Left forelimb (tissue), 1 donor: ENCODE measurements at regions not wholly inside any gene's neighbourhood (a gene's known extent, or its start where the extent isn't known, plus 50 kb on each side); places are given as distances from the start of the nearest gene placed in this dataset.
A peak's percentile ranks its signal among the peaks of the same experiment; 100 is the strongest.
"Not testable (repeated sequence)": the region's sequence is repeated elsewhere in the genome, so short reads cannot be mapped to it uniquely, and the experiment has no call there.

Experiments used
- DNase-seq: peaks from one replicate; pipeline ENCODE4 v3.0.0-alpha.2; 2018; ENCODE audit warnings: low spot score

DNA sequence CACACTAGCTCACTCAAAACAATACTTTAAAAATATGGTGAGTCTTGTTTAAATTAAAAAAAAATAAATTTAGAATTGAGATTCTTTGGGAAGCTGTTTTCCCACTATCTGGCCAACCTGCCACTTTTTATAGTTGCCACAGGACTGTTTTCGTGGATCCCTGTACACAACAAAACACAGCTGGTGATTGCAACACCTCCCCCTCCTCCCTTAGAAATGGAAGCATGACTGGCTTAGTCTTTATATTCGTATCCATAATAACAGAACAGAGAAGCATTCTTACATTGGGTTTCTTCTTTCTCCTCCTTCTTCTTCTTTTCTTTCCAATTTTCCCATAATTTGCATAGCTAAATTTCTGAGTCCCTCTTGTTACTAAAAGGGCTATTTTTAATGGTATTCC is 79.5 kb upstream of the GJB6 start:
- DNase-seq, result no peak

GRCh38 chr13:20311022-20311421 is 78.9 kb upstream of the GJB6 start:
- no peak for DNase-seq

DNA sequence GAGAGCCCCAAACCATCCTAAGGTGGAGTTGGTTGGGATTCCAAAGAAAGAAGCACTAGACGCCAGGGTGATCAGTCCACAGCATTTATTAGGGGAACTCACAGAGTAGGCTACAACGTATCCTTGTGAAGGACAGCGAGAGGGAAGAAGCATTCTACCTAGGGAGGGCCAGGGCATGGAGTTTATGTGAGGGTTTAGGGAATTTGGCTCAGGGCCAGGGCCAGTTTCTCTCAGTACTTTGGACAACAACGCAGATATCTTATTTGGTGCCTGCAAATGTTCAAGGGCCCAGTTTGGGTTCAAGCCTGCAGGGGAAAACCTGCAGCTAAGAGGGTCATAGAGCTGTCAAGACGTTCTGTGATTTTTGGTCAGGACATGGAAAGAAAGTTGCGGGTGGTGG is 73.9 kb upstream of the GJB6 start:
- no peak for DNase-seq

DNA sequence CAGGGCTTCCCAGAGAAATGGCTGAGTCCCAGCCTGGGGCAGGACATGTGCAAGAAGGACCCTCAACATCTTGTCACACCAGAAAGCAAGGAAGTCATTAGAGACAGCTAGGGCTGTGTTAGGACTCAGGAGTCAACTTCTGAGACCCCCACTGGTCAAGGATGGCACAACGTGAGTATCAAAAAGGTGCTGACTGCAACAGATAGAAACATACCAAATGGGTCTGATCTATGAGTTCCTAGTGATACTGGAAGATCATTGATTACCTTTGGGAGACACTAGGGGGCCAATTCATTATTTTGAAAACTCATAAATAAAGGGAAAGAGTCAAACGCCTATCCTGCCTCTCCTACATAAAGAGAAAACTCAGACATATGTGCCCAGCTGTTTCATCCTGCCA is 73.5 kb upstream of the GJB6 start:
- no peak for DNase-seq

DNA sequence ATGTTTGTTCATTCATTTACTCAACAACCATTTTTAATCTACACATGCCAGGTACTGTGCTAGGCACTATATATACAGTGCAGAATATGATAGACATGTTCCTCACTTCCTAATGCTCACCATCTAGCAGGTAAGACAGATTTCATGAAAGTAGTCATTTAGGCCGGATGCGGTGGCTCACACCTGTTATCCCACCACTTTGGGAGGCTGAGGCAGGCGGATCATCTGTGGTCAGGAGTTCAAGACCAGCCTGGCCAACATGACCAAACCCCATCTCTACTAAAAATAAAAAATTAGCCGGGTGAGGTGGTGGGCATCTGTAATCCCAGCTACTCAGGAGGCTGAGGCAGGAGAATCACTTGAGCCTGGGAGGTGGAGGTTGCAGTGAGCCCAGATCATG is 71.9 kb upstream of the GJB6 start:
- DNase-seq, result not testable (repeated sequence)

DNA sequence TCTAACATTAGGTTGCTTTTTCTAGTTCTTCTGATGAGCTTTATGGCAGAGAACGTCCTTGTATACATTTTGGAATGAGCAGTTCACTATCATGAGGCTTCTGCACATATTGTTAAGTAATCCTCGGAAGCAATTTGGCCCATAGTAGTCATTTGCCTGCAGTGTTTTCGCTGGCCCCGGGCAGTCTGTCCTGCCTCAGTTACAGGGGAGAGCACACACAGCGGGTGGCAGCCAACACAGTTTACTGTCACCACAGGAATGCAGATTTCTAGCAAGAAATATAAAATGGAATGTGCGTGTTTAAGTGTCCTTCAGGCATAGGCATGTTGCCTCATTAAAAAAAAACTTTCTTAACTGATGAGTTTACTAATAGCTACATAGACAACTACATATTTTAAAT is 71.5 kb upstream of the GJB6 start:
- DNase-seq, result no peak

GRCh38 chr13:20301403-20302071 is 69.4 kb upstream of the GJB6 start:
- peak; percentile 73 for DNase-seq

DNA sequence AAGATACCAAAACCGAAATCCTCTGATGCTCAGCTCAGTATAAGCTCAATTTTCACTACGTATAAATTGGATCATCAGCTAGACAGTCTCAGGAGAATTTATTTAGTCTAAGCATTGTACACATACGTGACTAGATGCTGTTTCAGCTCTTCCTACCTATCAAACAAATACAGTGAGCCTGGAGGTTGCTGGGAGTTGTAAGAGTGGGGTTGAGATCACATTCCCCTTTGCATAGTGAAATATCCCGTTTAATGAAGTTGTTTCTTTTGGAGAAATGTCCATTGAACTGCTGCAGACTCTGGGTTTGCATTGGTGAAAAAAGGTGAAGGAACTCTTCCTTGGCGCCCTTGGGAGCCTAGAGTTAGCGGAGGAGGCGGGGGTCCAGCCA is 68.9 kb upstream of the GJB6 start:
- no peak for DNase-seq

- DNase-seq, result no peak
Observed at GRCh38 chr13:20297181-20297580, 65.1 kb upstream of the GJB6 start.

- no peak for DNase-seq
Observed at GRCh38 chr13:20295956-20296355, 63.8 kb upstream of the GJB6 start.

- DNase-seq, result no peak
Observed at GRCh38 chr13:20294497-20294896, 62.4 kb upstream of the GJB6 start.

DNA sequence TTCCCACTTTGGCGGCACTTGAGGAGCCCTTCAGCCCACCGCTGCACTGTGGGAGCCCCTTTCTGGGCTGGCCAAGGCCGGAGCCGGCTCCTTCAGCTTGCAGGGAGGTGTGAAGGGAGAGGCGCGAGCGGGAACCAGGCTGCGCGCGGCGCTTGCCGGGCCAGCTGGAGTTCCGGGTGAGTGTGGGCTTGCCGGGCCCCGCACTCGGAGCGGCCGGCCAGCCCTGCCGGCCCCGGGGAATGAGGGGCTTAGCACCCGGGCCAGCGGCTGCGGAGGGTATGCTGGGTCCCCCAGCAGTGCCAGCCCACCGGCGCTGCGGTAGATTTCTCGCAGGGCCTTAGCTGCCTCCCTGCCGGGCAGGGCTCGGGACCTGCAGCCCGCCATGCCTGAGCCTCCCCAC is 60.2 kb upstream of the GJB6 start:
- DNase-seq, result not testable (repeated sequence)

- no peak for DNase-seq
Observed at GRCh38 chr13:20291675-20292074, 59.6 kb upstream of the GJB6 start.

GRCh38 chr13:20291037-20291436 is 58.9 kb upstream of the GJB6 start:
- no peak for DNase-seq

DNA sequence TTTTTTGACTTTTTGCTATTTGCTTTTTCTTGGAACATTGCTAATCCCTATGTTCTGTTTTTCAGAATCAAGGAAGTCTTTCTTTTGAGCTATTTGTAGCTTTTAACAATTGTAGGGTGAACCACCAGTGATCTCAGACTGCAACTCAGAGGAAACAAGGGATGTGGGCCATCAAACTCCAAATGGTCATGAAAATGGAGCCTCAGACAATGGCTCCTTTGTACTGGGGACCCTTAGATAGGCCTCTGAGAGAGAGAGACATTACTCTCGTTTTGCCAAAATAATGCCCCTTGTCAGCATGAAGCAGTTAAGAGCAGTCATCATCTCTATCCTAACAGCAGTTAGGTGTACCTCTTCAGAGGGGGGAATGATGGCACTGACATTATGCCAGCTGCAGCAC is 56.4 kb upstream of the GJB6 start:
- no peak for DNase-seq

- no peak for DNase-seq
Observed at GRCh38 chr13:20287976-20288375, 55.9 kb upstream of the GJB6 start.

- no peak for DNase-seq
Observed at GRCh38 chr13:20285530-20285929, 53.4 kb upstream of the GJB6 start.
